ENCODE measurements at regions not wholly inside any gene's neighbourhood (a gene's known extent, or its start where the extent isn't known, plus 50 kb on each side); places are given as distances from the start of the nearest gene placed in this dataset.
A peak's percentile ranks its signal among the peaks of the same experiment; 100 is the strongest.
"Not testable (repeated sequence)": the region's sequence is repeated elsewhere in the genome, so short reads cannot be mapped to it uniquely, and the experiment has no call there.

- no peak overlapping the region for H3K27ac ChIP-seq
- no peaks in the 10 kb centered on the region for H3K27me3 ChIP-seq
- no peak for DNase-seq (ENCODE audit: low read depth in 1 of 2, low spot score in 1 of 2)
Observed at GRCh38 chr4:42278709-42279324, 118.5 kb upstream of the SHISA3 start.

GRCh38 chr4:42280327-42281095, 116.8 kb upstream of the SHISA3 start:
- Histone ChIP-seq H3K27ac (no peak overlapping the region), H3K4me3 (no peak overlapping the region), H3K9me3 (ENCODE audit: low read depth) (no peaks in the 10 kb centered on the region), H3K36me3 (no peaks in the 10 kb centered on the region), H3K4me1 (ENCODE audit: low read depth) (no peaks in the 10 kb centered on the region), H3K27me3 (no peaks in the 10 kb centered on the region)
- peak; percentile 35 to 46 for DNase-seq (ENCODE audit: low read depth in 1 of 2, low spot score in 1 of 2)
- peak; percentile 82 for TF ChIP-seq CTCF (IDR thresholded peaks at IDR 0.05; ENCODE audit: low read depth, low read length)

More at GRCh38 chr4:42278709-42279324, 118.5 kb upstream of the SHISA3 start:
- H3K9me3 ChIP-seq (ENCODE audit: low read depth) = no peaks in the 10 kb centered on the region
- no peak overlapping the region for H3K4me3 ChIP-seq
- H3K36me3 ChIP-seq = no peaks in the 10 kb centered on the region
- TF ChIP-seq CTCF (IDR thresholded peaks at IDR 0.05; ENCODE audit: low read depth, low read length) = no peak
- no peaks in the 10 kb centered on the region for H3K4me1 ChIP-seq (ENCODE audit: low read depth)

GRCh38 chr4:42281324-42282020, 115.8 kb upstream of the SHISA3 start:
- no peak for DNase-seq (ENCODE audit: low read depth in 1 of 2, low spot score in 1 of 2)
- no peaks in the 10 kb centered on the region for H3K9me3 ChIP-seq (ENCODE audit: low read depth)
- H3K4me3 ChIP-seq = no peak overlapping the region
- H3K4me1 ChIP-seq (ENCODE audit: low read depth) = no peaks in the 10 kb centered on the region
- TF ChIP-seq CTCF (IDR thresholded peaks at IDR 0.05; ENCODE audit: low read depth, low read length) = no peak
- H3K36me3 ChIP-seq = no peaks in the 10 kb centered on the region
- H3K27me3 ChIP-seq = no peaks in the 10 kb centered on the region
- H3K27ac ChIP-seq = no peak overlapping the region

GRCh38 chr4:42282081-42282901, 115.0 kb upstream of the SHISA3 start:
- peak; percentile 87 to 92 for DNase-seq (ENCODE audit: low read depth in 1 of 2, low spot score in 1 of 2)
- H3K4me3 ChIP-seq = no peak overlapping the region
- H3K9me3 ChIP-seq (ENCODE audit: low read depth) = no peaks in the 10 kb centered on the region
- H3K27ac ChIP-seq = no peak overlapping the region
- no peaks in the 10 kb centered on the region for H3K4me1 ChIP-seq (ENCODE audit: low read depth)
- no peaks in the 10 kb centered on the region for H3K27me3 ChIP-seq
- TF ChIP-seq CTCF (IDR thresholded peaks at IDR 0.05; ENCODE audit: low read depth, low read length) = peak; percentile 71
- H3K36me3 ChIP-seq = no peaks in the 10 kb centered on the region

GRCh38 chr4:42284030-42284429, 113.3 kb upstream of the SHISA3 start:
- Histone ChIP-seq H3K27ac (no peak overlapping the region), H3K4me3 (no peak overlapping the region), H3K9me3 (ENCODE audit: low read depth) (no peaks in the 10 kb centered on the region), H3K36me3 (no peaks in the 10 kb centered on the region), H3K27me3 (no peaks in the 10 kb centered on the region), H3K4me1 (ENCODE audit: low read depth) (no peaks in the 10 kb centered on the region)
- DNase-seq (ENCODE audit: low read depth in 1 of 2, low spot score in 1 of 2) = no peak
- no peak for TF ChIP-seq CTCF (IDR thresholded peaks at IDR 0.05; ENCODE audit: low read depth, low read length)

- H3K4me3 ChIP-seq; DNase-seq (ENCODE audit: low read depth in 1 of 2, low spot score in 1 of 2); H3K27me3 ChIP-seq; H3K27ac ChIP-seq; H3K9me3 ChIP-seq (ENCODE audit: low read depth); H3K4me1 ChIP-seq (ENCODE audit: low read depth); H3K36me3 ChIP-seq: not testable (repeated sequence)
Observed at GRCh38 chr4:42288876-42289275, 108.4 kb upstream of the SHISA3 start.

GRCh38 chr4:42292192-42292591, 105.1 kb upstream of the SHISA3 start:
- H3K27me3 ChIP-seq; H3K36me3 ChIP-seq; H3K9me3 ChIP-seq (ENCODE audit: low read depth); H3K4me1 ChIP-seq (ENCODE audit: low read depth); DNase-seq (ENCODE audit: low read depth in 1 of 2, low spot score in 1 of 2); H3K4me3 ChIP-seq; H3K27ac ChIP-seq: not testable (repeated sequence)
